OCI-LY7 (cell line): ENCODE measurements at regions not wholly inside any gene's neighbourhood (a gene's known extent, or its start where the extent isn't known, plus 50 kb on each side); places are given as distances from the start of the nearest gene placed in this dataset.

Experiments
- EZH2phosphoT487 ChIP-seq: fragments of 200-600 bp; sonication (generic); IDR thresholded peaks from 2 replicates; pipeline ENCODE4 v1.6.1; 2018; ENCODE audit warnings: low read depth, borderline replicate concordance, mild to moderate bottlenecking, mixed run types, antibody characterized with exemption, low read length, moderate library complexity, mixed read lengths
- TF ChIP-seq, protein P1 (sequence below): fragments of 200-600 bp; sonication (generic); conservative IDR thresholded peaks from 2 replicates; pipeline ENCODE4 v1.5.1; 2014; ENCODE audit warnings: mild to moderate bottlenecking, antibody characterized with exemption, low read length, moderate library complexity, mixed read lengths

DNA sequence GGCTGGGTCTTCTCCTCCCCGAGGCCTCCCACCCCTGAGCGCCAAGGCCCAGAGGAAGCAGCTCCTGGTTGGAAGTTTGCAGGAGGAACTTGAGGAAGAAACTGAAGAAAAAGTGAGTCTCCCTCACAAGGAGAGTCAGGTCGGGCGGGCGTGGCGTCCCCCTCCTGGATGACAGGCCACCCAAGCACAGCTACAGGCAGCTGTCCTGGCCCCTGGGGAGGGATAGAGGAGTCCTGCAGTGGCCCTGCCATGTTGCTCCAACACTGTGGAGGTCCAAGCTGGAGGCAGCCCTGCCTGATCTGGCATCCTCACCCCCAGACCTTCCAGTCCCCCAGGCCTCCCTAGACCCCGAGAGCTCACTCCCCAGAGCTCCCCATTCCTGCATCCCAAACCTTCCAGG, 1150.1 kb downstream of the BRD1 start:
- TF ChIP-seq, protein P1, sequence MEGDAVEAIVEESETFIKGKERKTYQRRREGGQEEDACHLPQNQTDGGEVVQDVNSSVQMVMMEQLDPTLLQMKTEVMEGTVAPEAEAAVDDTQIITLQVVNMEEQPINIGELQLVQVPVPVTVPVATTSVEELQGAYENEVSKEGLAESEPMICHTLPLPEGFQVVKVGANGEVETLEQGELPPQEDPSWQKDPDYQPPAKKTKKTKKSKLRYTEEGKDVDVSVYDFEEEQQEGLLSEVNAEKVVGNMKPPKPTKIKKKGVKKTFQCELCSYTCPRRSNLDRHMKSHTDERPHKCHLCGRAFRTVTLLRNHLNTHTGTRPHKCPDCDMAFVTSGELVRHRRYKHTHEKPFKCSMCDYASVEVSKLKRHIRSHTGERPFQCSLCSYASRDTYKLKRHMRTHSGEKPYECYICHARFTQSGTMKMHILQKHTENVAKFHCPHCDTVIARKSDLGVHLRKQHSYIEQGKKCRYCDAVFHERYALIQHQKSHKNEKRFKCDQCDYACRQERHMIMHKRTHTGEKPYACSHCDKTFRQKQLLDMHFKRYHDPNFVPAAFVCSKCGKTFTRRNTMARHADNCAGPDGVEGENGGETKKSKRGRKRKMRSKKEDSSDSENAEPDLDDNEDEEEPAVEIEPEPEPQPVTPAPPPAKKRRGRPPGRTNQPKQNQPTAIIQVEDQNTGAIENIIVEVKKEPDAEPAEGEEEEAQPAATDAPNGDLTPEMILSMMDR = no peak
- TF ChIP-seq EZH2phosphoT487 = no peak
